RWPE2 (cell line): ENCODE measurements at regions not wholly inside any gene's neighbourhood (a gene's known extent, or its start where the extent isn't known, plus 50 kb on each side); places are given as distances from the start of the nearest gene placed in this dataset.
A peak's percentile ranks its signal among the peaks of the same experiment; 100 is the strongest.
"Not testable (repeated sequence)": the region's sequence is repeated elsewhere in the genome, so short reads cannot be mapped to it uniquely, and the experiment has no call there.

ENCODE experiments used
- ATAC-seq: fragments of 200-7000 bp; cut with Tn5 transposase; 3 replicates; pipeline ENCODE4 v1.9.1; 2021; ENCODE audit warnings: low read depth
- DNase-seq: peaks from one replicate; pipeline ENCODE4 v3.0.0-alpha.2; 2020; ENCODE audit warnings: low spot score
- H3K27ac ChIP-seq: fragments of 450-650 bp; 2 replicates; pipeline ENCODE4 v1.5.1; 2017; ENCODE audit warnings: mild to moderate bottlenecking; ENCODE audit not compliant: poor library complexity, severe bottlenecking
- H3K27me3 ChIP-seq: fragments of 250-450 bp; sonication (Bioruptor Pico); 2 replicates; pipeline ENCODE4 v1.5.1; 2021; ENCODE audit warnings: mild to moderate bottlenecking, moderate library complexity; ENCODE audit not compliant: insufficient read depth, poor library complexity, severe bottlenecking
- H3K36me3 ChIP-seq: fragments of 250-450 bp; sonication (Bioruptor Pico); 2 replicates; pipeline ENCODE4 v1.5.1; 2020; ENCODE audit warnings: low read depth, mild to moderate bottlenecking, moderate library complexity
- H3K4me1 ChIP-seq: fragments of 250-450 bp; sonication (Bioruptor Pico); 2 replicates; pipeline ENCODE4 v1.5.1; 2021; ENCODE audit warnings: mild to moderate bottlenecking, moderate library complexity; ENCODE audit not compliant: insufficient read depth, poor library complexity, severe bottlenecking
- H3K4me3 ChIP-seq: fragments of 250-450 bp; sonication (Bioruptor Pico); 2 replicates; pipeline ENCODE4 v1.5.1; 2021; ENCODE audit warnings: mild to moderate bottlenecking, moderate library complexity; ENCODE audit not compliant: severe bottlenecking
- H3K9me3 ChIP-seq: fragments of 250-450 bp; sonication (Bioruptor Pico); 2 replicates; pipeline ENCODE4 v1.5.1; 2021; ENCODE audit warnings: mild to moderate bottlenecking, moderate library complexity; ENCODE audit not compliant: severe bottlenecking
- TF ChIP-seq, protein P1 (sequence below): fragments of 450-650 bp; IDR thresholded peaks from one replicate; pipeline ENCODE4 v1.5.1; 2017; ENCODE audit warnings: mild to moderate bottlenecking, moderate library complexity; ENCODE audit not compliant: poor library complexity, severe bottlenecking

- TF ChIP-seq, protein P1, sequence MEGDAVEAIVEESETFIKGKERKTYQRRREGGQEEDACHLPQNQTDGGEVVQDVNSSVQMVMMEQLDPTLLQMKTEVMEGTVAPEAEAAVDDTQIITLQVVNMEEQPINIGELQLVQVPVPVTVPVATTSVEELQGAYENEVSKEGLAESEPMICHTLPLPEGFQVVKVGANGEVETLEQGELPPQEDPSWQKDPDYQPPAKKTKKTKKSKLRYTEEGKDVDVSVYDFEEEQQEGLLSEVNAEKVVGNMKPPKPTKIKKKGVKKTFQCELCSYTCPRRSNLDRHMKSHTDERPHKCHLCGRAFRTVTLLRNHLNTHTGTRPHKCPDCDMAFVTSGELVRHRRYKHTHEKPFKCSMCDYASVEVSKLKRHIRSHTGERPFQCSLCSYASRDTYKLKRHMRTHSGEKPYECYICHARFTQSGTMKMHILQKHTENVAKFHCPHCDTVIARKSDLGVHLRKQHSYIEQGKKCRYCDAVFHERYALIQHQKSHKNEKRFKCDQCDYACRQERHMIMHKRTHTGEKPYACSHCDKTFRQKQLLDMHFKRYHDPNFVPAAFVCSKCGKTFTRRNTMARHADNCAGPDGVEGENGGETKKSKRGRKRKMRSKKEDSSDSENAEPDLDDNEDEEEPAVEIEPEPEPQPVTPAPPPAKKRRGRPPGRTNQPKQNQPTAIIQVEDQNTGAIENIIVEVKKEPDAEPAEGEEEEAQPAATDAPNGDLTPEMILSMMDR, result no peak
- DNase-seq, result no peak
- H3K27ac ChIP-seq, result no peak overlapping the region
Observed at GRCh38 chr9:104999136-104999535, 71.2 kb upstream of the ABCA1 start.

GRCh38 chr9:105000529-105000928 lies 72.6 kb upstream of the ABCA1 start:
- not testable (repeated sequence) for DNase-seq

More at GRCh38 chr9:104999136-104999535, 71.2 kb upstream of the ABCA1 start:
- ATAC-seq, result no peak
- no peaks in the 10 kb centered on the region for H3K27me3 ChIP-seq
- H3K9me3 ChIP-seq, result no peaks in the 10 kb centered on the region
- H3K36me3 ChIP-seq, result no peaks in the 10 kb centered on the region
- H3K4me3 ChIP-seq, result no peak overlapping the region
- H3K4me1 ChIP-seq, result no peaks in the 10 kb centered on the region

GRCh38 chr9:105004466-105005090 lies 76.6 kb upstream of the ABCA1 start:
- no peaks in the 10 kb centered on the region for H3K27me3 ChIP-seq
- H3K4me3 ChIP-seq, result no peak overlapping the region
- DNase-seq (no peak), ATAC-seq (no peak)
- H3K9me3 ChIP-seq, result no peaks in the 10 kb centered on the region
- H3K27ac ChIP-seq, result no peak overlapping the region
- no peaks in the 10 kb centered on the region for H3K36me3 ChIP-seq
- peaks cover 13% of the 10 kb centered on the region for H3K4me1 ChIP-seq
- TF ChIP-seq, protein P1, result no peak

More at GRCh38 chr9:105000529-105000928, 72.6 kb upstream of the ABCA1 start:
- not testable (repeated sequence) for H3K27me3 ChIP-seq, ATAC-seq, H3K36me3 ChIP-seq, H3K9me3 ChIP-seq, H3K4me1 ChIP-seq, H3K4me3 ChIP-seq, H3K27ac ChIP-seq

- DNase-seq (no peak), ATAC-seq (no peak)
- TF ChIP-seq, protein P1, result no peak
- Histone ChIP-seq H3K27me3 (no peaks in the 10 kb centered on the region), H3K9me3 (no peaks in the 10 kb centered on the region), H3K4me3 (no peak overlapping the region), H3K27ac (no peak overlapping the region), H3K36me3 (no peaks in the 10 kb centered on the region), H3K4me1 (peaks cover 13% of the 10 kb centered on the region)
Observed at GRCh38 chr9:105005186-105005585, 77.2 kb upstream of the ABCA1 start.

DNA sequence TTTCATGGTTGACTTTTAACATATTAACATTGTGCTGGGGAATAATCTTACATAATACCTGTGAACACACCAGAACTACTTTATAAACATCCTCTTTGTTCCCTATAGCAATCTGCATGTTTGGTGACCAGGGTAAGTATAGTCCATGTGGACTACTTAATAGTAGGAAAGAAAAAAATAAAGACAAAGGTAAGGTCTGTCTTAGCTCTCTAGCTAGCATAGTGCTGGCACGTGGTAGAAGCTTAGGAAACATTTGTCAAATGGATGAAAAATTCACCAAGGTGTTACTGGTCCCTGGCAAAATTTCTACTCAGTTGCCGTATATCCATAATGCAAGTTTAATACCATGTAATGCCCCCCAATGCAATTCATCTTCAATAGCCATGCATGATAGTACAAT lies 78.6 kb upstream of the ABCA1 start:
- no peak for DNase-seq
- H3K27me3 ChIP-seq, result no peaks in the 10 kb centered on the region
- H3K4me3 ChIP-seq, result no peak overlapping the region
- H3K9me3 ChIP-seq, result no peaks in the 10 kb centered on the region
- peak overlapping the region; percentile 50 for H3K27ac ChIP-seq
- ATAC-seq, result no peak
- H3K36me3 ChIP-seq, result no peaks in the 10 kb centered on the region
- H3K4me1 ChIP-seq, result peaks cover 13% of the 10 kb centered on the region
- TF ChIP-seq, protein P1, result no peak
